IPS DF 6.9 (cell line): ENCODE measurements at regions not wholly inside any gene's neighbourhood (a gene's known extent, or its start where the extent isn't known, plus 50 kb on each side); places are given as distances from the start of the nearest gene placed in this dataset.
A peak's percentile ranks its signal among the peaks of the same experiment; 100 is the strongest.

Experiments used
- DNase-seq: peaks from one replicate; pipeline ENCODE4 v3.0.0-alpha.2; 2013; ENCODE audit warnings: low read depth, low spot score
- H3K27ac ChIP-seq: one replicate; pipeline ENCODE4 v1.5.1; 2013; ENCODE audit warnings: low read length, control low read depth
- H3K27me3 ChIP-seq: 2 replicates; pipeline ENCODE4 v1.6.1; 2013; ENCODE audit warnings: mild to moderate bottlenecking, low read length; ENCODE audit not compliant: control insufficient read depth, insufficient read depth
- H3K36me3 ChIP-seq: 2 replicates; pipeline ENCODE4 v1.6.1; 2013; ENCODE audit warnings: low read length; ENCODE audit not compliant: control insufficient read depth, insufficient read depth
- H3K4me1 ChIP-seq: 2 replicates; pipeline ENCODE4 v1.6.1; 2013; ENCODE audit warnings: low read length; ENCODE audit not compliant: control insufficient read depth, insufficient read depth
- H3K4me3 ChIP-seq: 2 replicates; pipeline ENCODE4 v1.5.1; 2013; ENCODE audit warnings: mild to moderate bottlenecking, low read length
- H3K9me3 ChIP-seq: 2 replicates; pipeline ENCODE4 v1.6.1; 2013; ENCODE audit warnings: low read length, inconsistent platforms; ENCODE audit not compliant: control insufficient read depth, insufficient read depth
- WGBS: extraction: QIAGEN DNeasy Blood & Tissue Kit; methylation state at CpG from one replicate; pipeline ENCODE4 v1.1.7; 2013; ENCODE audit warnings: mixed read lengths, missing lambda C conversion rate; ENCODE audit not compliant: insufficient read length, insufficient coverage; 5-methylcytosine and 5-hydroxymethylcytosine counted together

DNA sequence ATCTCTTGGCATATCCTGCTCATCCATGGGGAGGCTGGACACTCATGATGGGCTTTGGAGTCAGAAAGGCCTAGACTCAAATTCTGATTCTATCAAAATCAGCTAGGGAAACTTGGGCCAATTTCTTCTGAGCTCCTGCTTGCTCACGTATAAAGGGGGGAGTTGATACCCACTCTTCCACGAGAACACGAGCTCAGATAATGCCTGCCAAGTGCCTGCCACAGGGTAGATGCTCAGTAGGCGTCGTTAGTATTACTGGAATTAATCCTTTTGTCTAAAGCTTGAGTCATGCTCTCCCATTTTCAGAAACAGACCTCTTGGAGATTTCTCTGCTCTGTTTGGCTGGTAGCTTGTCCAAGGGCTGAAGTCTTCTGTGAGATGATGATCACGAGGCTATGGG lies 238.3 kb upstream of the MVB12B start:
- no peak overlapping the region for H3K4me3 ChIP-seq
- no CpG with 5 or more reads among the region's 6 CpGs for WGBS
- no peak overlapping the region for H3K27ac ChIP-seq
- H3K4me1 ChIP-seq = no peaks in the 10 kb centered on the region
- no peaks in the 10 kb centered on the region for H3K36me3 ChIP-seq
- H3K9me3 ChIP-seq = no peaks in the 10 kb centered on the region
- no peak for DNase-seq
- no peaks in the 10 kb centered on the region for H3K27me3 ChIP-seq

DNA sequence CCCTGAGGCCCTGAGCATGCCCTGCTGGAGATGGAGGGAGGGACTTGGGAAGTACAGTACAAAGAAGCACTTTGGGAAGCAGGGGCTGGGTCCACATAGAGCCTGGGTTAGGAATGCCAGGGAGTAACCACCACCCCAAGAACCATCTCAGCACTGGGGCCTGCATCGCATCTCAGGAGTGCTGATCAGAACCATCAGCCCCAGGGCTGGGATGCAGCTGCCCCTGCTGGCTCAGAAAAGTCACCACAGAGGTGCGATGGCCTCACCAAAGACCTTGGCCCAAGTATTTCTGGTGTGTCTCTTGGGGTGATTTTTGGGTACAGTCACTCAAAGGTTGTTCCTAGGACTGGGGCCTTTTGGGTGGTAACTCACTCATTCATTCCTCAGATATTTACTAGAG lies 236.8 kb upstream of the MVB12B start:
- WGBS = no CpG with 5 or more reads among the region's 2 CpGs
- Histone ChIP-seq H3K9me3 (no peaks in the 10 kb centered on the region), H3K27me3 (no peaks in the 10 kb centered on the region), H3K4me1 (no peaks in the 10 kb centered on the region), H3K27ac (no peak overlapping the region), H3K4me3 (no peak overlapping the region), H3K36me3 (no peaks in the 10 kb centered on the region)
- no peak for DNase-seq

DNA sequence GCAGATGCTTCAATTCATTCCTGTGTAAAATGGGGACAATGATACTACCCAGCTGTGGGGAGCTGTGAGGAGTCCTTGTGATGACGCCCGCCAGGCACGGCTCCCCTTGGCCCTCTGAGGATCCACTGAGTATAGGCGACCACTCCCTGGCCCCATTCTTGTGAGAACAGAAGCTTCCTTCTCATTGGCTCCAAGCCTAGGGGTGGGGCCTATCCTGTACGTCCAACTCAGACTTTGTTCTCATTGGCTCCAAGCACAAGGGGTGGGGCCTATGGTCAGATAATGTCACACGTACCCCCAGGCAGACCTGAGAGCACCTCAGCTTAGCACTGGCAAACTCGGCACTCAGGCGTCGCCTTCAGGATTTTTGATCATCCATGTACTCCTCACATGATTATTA lies 232.9 kb upstream of the MVB12B start:
- Histone ChIP-seq H3K27ac (no peak overlapping the region), H3K36me3 (no peaks in the 10 kb centered on the region), H3K27me3 (no peaks in the 10 kb centered on the region), H3K4me3 (no peak overlapping the region), H3K9me3 (no peaks in the 10 kb centered on the region), H3K4me1 (no peaks in the 10 kb centered on the region)
- no CpG with 5 or more reads among the region's 9 CpGs for WGBS
- DNase-seq = no peak

DNA sequence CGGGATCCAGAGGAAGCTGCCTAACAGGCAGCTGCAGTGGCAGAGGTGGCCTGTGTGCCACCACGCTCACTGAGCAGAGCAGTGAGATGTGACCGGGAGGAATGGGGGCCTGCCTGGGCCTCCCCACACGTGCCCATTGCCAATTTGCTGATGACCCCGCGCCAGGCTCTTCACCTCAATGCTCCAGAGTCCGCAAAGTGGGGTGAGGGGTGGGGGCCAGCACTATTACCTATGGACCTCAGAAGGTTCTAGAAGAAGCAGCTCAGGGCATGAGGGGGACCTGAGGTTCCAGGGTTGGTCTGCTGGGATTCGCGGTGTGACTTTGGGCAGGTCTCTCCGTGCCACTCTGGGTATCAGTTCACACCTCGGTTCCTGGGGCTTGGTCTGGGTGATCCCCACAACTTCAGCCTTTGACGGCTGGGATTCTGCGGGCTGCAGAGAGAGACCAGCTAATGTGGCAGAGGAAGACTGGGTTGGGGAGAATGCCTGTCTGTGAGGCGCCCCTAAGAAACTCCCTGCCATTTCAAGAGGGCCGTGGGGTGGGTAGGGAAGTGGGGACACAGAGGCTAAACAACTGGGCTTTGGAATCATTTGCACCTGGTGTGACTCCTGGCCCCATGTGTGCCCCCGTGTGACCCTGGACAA lies 231.0 kb upstream of the MVB12B start:
- no peak for DNase-seq
- no peaks in the 10 kb centered on the region for H3K9me3 ChIP-seq
- H3K27ac ChIP-seq = no peak overlapping the region
- H3K4me1 ChIP-seq = no peaks in the 10 kb centered on the region
- H3K27me3 ChIP-seq = no peaks in the 10 kb centered on the region
- no CpG with 5 or more reads among the region's 16 CpGs for WGBS
- no peaks in the 10 kb centered on the region for H3K36me3 ChIP-seq
- no peak overlapping the region for H3K4me3 ChIP-seq

DNA sequence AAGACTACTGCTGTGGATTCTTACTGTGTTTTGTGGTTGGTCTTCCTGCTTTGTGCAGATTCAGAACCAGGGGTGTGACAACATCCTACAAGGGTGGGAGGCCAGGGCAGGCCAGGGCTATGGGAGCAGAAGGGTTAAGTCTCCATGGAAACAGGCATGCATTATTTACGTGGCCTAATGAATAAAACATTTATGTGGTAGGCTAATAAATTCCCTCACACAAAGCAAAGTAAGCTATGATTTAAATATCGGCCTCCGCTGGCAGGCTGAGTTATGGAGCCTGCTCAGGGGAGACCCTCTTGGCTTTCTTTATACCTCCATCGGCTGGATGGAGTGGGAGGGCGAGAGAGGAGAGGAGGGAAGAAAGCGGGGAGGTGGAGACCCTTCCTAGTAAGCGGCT lies 230.3 kb upstream of the MVB12B start:
- Histone ChIP-seq H3K27ac (no peak overlapping the region), H3K27me3 (no peaks in the 10 kb centered on the region), H3K4me3 (no peak overlapping the region), H3K36me3 (no peaks in the 10 kb centered on the region), H3K4me1 (no peaks in the 10 kb centered on the region), H3K9me3 (no peaks in the 10 kb centered on the region)
- DNase-seq = no peak
- WGBS = no CpG with 5 or more reads among the region's 7 CpGs

DNA sequence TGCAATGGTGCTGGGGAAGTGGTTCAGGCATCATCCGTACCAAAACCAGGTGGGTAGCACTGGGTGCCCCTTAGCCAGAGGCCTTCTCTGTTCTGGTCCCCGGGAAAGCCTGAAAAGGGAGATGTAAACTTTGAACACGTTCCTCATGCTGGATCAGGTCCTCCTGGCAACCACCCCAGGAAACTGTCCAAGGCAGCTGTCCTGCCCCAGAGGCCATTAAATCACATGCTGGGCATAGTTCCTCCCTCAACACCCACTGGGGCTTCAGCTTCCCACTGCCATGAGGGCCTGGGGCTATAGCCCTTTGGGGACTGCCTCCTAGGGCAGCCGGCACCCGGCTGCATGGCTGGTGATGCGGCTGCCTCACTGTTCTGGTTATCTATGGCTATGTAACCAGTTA lies 228.9 kb upstream of the MVB12B start:
- H3K9me3 ChIP-seq = no peaks in the 10 kb centered on the region
- no peaks in the 10 kb centered on the region for H3K27me3 ChIP-seq
- no CpG with 5 or more reads among the region's 6 CpGs for WGBS
- H3K27ac ChIP-seq = no peak overlapping the region
- H3K4me1 ChIP-seq = no peaks in the 10 kb centered on the region
- H3K36me3 ChIP-seq = no peaks in the 10 kb centered on the region
- no peak for DNase-seq
- H3K4me3 ChIP-seq = no peak overlapping the region

DNA sequence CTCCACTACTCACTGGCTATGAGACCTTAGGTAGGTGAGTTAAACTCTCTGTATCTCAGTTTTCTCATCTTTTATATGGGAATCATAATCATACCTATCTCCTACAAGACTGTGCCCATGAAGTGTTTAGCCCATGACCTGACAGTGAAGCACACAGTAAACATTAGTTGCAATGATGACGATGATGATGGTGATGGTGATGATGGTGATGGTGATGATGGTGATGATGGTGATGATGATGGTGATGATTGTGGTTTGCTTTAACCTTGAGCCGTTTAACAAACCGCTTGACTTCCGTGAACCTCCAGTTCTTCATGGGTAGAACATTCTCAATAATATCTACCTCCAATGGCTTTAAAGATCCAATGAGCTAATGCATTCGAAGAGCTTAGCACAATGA lies 220.2 kb upstream of the MVB12B start:
- no peak for DNase-seq
- H3K36me3 ChIP-seq = no peaks in the 10 kb centered on the region
- H3K4me1 ChIP-seq = no peaks in the 10 kb centered on the region
- WGBS = no CpG with 5 or more reads among the region's 5 CpGs
- H3K9me3 ChIP-seq = no peaks in the 10 kb centered on the region
- no peak overlapping the region for H3K4me3 ChIP-seq
- no peaks in the 10 kb centered on the region for H3K27me3 ChIP-seq
- H3K27ac ChIP-seq = no peak overlapping the region

DNA sequence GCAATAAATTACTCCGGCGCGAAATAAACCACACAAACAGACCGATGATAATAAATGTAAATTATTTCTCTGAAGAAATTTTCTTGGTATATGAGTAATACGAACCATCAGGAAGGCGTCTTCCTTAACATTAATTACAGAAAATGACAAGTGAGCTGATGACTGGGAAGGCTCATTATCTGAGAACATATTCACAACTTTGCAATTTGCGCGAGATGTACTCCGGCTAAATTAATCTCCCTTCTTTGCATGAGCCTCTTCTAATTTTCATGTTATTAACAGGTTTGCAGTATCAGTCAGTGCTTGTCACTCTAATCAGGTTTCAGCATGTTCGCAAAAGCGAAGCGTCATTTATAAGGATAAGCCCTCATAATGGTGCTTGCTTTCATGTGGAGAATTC lies 218.9 kb upstream of the MVB12B start:
- Histone ChIP-seq H3K36me3 (no peaks in the 10 kb centered on the region), H3K27ac (no peak overlapping the region), H3K4me1 (no peaks in the 10 kb centered on the region), H3K9me3 (no peaks in the 10 kb centered on the region), H3K27me3 (no peaks in the 10 kb centered on the region), H3K4me3 (no peak overlapping the region)
- no CpG with 5 or more reads among the region's 12 CpGs for WGBS
- no peak for DNase-seq

DNA sequence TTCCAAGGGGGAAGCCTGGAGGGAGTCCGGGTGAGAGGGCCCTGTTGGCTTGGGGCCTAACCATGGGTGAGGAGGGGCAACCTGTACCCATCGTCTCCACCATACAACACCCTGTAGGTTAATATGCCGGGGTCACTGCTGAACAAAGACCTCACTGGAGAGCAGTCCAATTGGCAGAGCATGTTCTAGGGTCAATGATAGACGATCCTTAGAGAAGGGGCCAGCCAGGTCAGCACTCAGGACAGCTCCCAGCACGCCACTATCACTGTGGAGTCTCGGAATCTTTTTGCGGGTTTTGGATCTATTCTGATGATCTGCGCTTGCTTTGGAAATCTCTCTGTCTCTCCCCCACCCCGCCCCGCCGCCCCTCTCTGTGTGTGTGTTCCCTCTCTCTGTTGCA lies 218.4 kb upstream of the MVB12B start:
- Histone ChIP-seq H3K27me3 (no peaks in the 10 kb centered on the region), H3K4me3 (no peak overlapping the region), H3K4me1 (no peaks in the 10 kb centered on the region), H3K27ac (no peak overlapping the region), H3K36me3 (no peaks in the 10 kb centered on the region), H3K9me3 (no peaks in the 10 kb centered on the region)
- peak; percentile 11 for DNase-seq
- no CpG with 5 or more reads among the region's 11 CpGs for WGBS

DNA sequence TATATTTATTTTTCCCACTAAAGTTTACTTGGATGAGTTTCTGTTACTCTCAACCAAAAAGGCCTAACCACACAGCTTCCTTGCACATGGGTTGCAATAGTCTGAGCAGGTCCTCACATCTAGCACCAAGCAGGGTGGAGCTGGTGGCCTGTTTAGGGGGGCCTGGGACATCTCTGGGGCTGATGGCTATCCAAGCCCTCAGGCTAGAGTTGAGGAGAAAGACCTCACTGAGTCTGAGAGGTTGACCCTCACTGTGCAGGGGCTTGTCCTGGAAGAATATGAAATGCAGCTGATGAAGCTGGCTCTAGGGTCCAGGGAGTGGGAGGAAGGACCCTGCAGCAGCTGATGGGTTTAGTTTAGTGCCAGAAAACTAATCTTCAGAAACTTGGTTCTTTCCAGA lies 217.1 kb upstream of the MVB12B start:
- Histone ChIP-seq H3K36me3 (no peaks in the 10 kb centered on the region), H3K9me3 (no peaks in the 10 kb centered on the region), H3K4me3 (no peak overlapping the region), H3K27me3 (no peaks in the 10 kb centered on the region), H3K4me1 (no peaks in the 10 kb centered on the region), H3K27ac (no peak overlapping the region)
- no peak for DNase-seq

DNA sequence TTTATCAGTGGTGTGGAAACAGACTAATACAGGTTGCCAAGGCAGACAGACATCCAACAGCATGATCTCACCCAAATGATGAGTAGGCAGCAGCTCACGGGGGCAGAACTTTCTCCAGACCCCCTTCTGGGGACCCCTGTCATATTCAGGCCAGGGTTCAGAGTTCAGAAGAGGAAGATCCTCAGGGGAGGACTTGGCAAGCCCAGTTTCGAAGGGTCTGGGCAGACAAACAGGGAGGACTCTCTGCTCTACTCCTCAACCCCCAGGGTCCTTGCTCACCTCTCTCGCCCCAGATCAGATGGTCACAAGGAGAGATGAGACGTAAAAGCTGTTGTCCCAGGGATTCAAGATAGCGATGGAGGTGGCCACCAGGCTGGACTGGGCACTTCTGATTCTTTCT lies 215.1 kb upstream of the MVB12B start:
- H3K27me3 ChIP-seq = no peaks in the 10 kb centered on the region
- no CpG with 5 or more reads among the region's 5 CpGs for WGBS
- H3K36me3 ChIP-seq = no peaks in the 10 kb centered on the region
- H3K9me3 ChIP-seq = no peaks in the 10 kb centered on the region
- H3K27ac ChIP-seq = no peak overlapping the region
- H3K4me1 ChIP-seq = no peaks in the 10 kb centered on the region
- H3K4me3 ChIP-seq = no peak overlapping the region
- no peak for DNase-seq
